GM12865 (cell line): ENCODE measurements at regions not wholly inside any gene's neighbourhood (a gene's known extent, or its start where the extent isn't known, plus 50 kb on each side); places are given as distances from the start of the nearest gene placed in this dataset.

Experiments used
- DNase-seq: peaks from one replicate; pipeline ENCODE4 v3.0.0; 2010; ENCODE audit warnings: low read depth
- H3K4me3 ChIP-seq: 2 replicates; pipeline ENCODE4 v1.5.1; 2011; ENCODE audit warnings: mild to moderate bottlenecking, low read depth, low read length, control low read depth
- TF ChIP-seq, protein P1 (sequence below): IDR thresholded peaks from 2 replicates; pipeline ENCODE4 v1.5.1; 2011; ENCODE audit warnings: low read length, control low read depth, low read depth, inconsistent platforms; ENCODE audit not compliant: insufficient read depth; ENCODE audit errors: missing control alignments

- DNase-seq, result no peak
- TF ChIP-seq, protein P1, sequence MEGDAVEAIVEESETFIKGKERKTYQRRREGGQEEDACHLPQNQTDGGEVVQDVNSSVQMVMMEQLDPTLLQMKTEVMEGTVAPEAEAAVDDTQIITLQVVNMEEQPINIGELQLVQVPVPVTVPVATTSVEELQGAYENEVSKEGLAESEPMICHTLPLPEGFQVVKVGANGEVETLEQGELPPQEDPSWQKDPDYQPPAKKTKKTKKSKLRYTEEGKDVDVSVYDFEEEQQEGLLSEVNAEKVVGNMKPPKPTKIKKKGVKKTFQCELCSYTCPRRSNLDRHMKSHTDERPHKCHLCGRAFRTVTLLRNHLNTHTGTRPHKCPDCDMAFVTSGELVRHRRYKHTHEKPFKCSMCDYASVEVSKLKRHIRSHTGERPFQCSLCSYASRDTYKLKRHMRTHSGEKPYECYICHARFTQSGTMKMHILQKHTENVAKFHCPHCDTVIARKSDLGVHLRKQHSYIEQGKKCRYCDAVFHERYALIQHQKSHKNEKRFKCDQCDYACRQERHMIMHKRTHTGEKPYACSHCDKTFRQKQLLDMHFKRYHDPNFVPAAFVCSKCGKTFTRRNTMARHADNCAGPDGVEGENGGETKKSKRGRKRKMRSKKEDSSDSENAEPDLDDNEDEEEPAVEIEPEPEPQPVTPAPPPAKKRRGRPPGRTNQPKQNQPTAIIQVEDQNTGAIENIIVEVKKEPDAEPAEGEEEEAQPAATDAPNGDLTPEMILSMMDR, result no peak
These were observed 250.0 kb downstream of the MIAT start for GRCh38 chr22:26907366-26907765.

GRCh38 chr22:26910845-26911244 is 253.5 kb downstream of the MIAT start:
- TF ChIP-seq, protein P1, result no peak
- H3K4me3 ChIP-seq, result no peak overlapping the region
- DNase-seq, result no peak

More at GRCh38 chr22:26907366-26907765, 250.0 kb downstream of the MIAT start:
- no peak overlapping the region for H3K4me3 ChIP-seq

DNA sequence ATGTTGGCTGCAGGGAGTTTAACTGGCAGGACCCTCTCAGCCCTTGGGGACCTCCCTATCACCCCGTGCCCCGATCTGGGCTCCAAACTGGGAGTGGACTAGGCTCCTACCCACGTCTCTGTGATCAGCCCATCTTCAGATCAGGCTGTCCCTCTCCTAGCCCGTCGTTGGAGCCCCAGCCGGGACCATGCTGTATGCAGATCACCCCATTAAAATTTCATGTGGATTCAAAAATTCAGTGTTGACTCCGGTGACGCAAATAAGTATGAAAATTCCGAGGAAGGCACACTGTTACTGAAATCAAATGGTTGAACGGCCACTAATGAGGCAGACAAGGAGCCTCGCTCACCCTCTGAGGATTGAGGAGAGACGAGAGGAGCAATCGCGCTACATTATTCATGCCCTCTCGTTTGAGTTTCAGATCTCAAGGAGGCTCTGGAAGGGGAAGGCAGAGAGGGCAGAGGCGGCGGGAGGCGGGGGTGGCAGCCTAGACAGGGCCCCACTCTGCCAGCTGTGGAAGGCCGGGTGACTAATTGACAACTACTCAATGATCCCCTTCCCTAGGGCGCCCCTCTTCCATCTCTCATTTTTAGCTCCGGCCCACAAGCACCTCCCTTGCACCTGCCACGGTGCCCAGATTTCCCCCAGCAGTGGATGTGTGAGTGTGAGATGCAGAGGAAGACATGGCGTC is 255.4 kb downstream of the MIAT start:
- DNase-seq, result no peak
- no peak overlapping the region for H3K4me3 ChIP-seq
- TF ChIP-seq, protein P1, result no peak

GRCh38 chr22:26914519-26915185 is 257.3 kb downstream of the MIAT start:
- TF ChIP-seq, protein P1, result no peak

DNA sequence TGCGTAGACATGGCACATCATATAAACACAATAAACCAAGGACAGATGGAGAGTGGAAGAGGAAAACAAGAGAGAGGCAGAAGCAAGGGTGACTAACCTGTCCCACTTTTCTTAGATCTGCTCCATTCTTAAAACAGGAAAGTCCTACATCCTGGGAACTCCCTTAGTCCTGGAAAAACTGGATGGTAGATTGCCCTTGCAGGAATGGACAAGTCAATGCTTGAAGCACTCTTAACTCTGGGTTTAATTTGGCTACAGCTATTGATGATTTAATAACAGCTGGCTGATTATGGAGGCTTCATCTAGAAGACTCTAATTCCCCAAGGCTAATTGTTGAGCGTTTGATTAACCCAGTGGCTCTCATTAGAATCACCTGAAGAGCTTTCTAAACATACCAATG is 258.8 kb downstream of the MIAT start:
- no peak for DNase-seq
- H3K4me3 ChIP-seq, result no peak overlapping the region
- TF ChIP-seq, protein P1, result no peak

More at GRCh38 chr22:26914519-26915185, 257.3 kb downstream of the MIAT start:
- H3K4me3 ChIP-seq, result no peak overlapping the region
- no peak for DNase-seq

GRCh38 chr22:26918226-26918625 is 260.8 kb downstream of the MIAT start:
- no peak overlapping the region for H3K4me3 ChIP-seq
- TF ChIP-seq, protein P1, result no peak
- no peak for DNase-seq
